K562 (cell line): ENCODE measurements at regions not wholly inside any gene's neighbourhood (a gene's known extent, or its start where the extent isn't known, plus 50 kb on each side); places are given as distances from the start of the nearest gene placed in this dataset.
A peak's percentile ranks its signal among the peaks of the same experiment; 100 is the strongest.

ENCODE experiments used
- ARID3A ChIP-seq: IDR thresholded peaks from 2 replicates; pipeline ENCODE4 v1.6.1; 2012; ENCODE audit warnings: low read depth, low read length, improper control_type of control experiment, borderline replicate concordance
- CBX3 ChIP-seq, 2 experiments: IDR thresholded peaks; 1 replicate in 1 of 2; 2 replicates in 1 of 2; pipeline ENCODE4 v1.6.1; 2012; ENCODE audit warnings: inconsistent platforms in 2 of 2, low read length in 2 of 2, borderline replicate concordance in 1 of 2, control low read depth in 1 of 2
- CHD4 ChIP-seq: fragments of 200-600 bp; sonication (generic); IDR thresholded peaks from 3 replicates; pipeline ENCODE4 v1.6.1; 2012; ENCODE audit warnings: low read depth, mild to moderate bottlenecking, mixed read lengths, low read length, inconsistent platforms; ENCODE audit not compliant: insufficient read depth, insufficient replicate concordance, poor library complexity, severe bottlenecking
- CREB5 ChIP-seq: fragments of 250-450 bp; sonication (Bioruptor Pico); IDR thresholded peaks from 2 replicates; pipeline ENCODE4 v1.5.0; 2020; ENCODE audit warnings: mild to moderate bottlenecking
- CTCF ChIP-seq, 3 experiments: IDR thresholded peaks in 2 of 3; conservative IDR thresholded peaks in 1 of 3; 2 replicates each; pipeline ENCODE4 v1.5.1; 2011 to 2012; ENCODE audit warnings: low read length in 3 of 3, mild to moderate bottlenecking in 3 of 3, control low read depth in 2 of 3, improper control_type of control experiment in 1 of 3, inconsistent platforms in 1 of 3, low read depth in 1 of 3, mixed read lengths in 1 of 3, moderate library complexity in 1 of 3; ENCODE audit not compliant: insufficient read depth in 2 of 3
- ELK3 ChIP-seq: fragments of 450-650 bp; formaldehyde crosslinking; IDR thresholded peaks from 2 replicates; pipeline ENCODE4 v1.4.0; 2020; ENCODE audit warnings: mild to moderate bottlenecking
- ETV1 ChIP-seq: fragments of 450-650 bp; conservative IDR thresholded peaks from 2 replicates; pipeline ENCODE4 v1.6.1; 2016; ENCODE audit warnings: missing genetic modification characterization, control low read depth, low read depth, missing compliant biosample characterization
- FOXJ3 ChIP-seq: sonication (generic); formaldehyde crosslinking; IDR thresholded peaks from 2 replicates; pipeline ENCODE4 v1.4.0; 2020; ENCODE audit warnings: mild to moderate bottlenecking, missing genetic modification reagents
- IRF2 ChIP-seq: sonication (generic); formaldehyde crosslinking; IDR thresholded peaks from 2 replicates; pipeline ENCODE4 v1.8.1; 2022; ENCODE audit warnings: mild to moderate bottlenecking, missing genetic modification reagents
- L3MBTL2 ChIP-seq: fragments of 450-650 bp; IDR thresholded peaks from 2 replicates; pipeline ENCODE4 v1.6.1; 2016; ENCODE audit warnings: mild to moderate bottlenecking, moderate library complexity
- PCBP1 ChIP-seq: fragments of 200-400 bp; formaldehyde crosslinking; IDR thresholded peaks from 2 replicates; pipeline ENCODE4 v1.6.1; 2018; ENCODE audit warnings: mild to moderate bottlenecking, low read depth, low read length; ENCODE audit not compliant: poor library complexity, severe bottlenecking
- PHB ChIP-seq: fragments of 250-450 bp; sonication (Bioruptor Pico); IDR thresholded peaks from 2 replicates; pipeline ENCODE4 v1.5.0; 2021
- SRSF7 ChIP-seq: fragments of 200-400 bp; formaldehyde crosslinking; optimal IDR thresholded peaks from 2 replicates; pipeline ENCODE3; 2017; ENCODE audit warnings: mild to moderate bottlenecking, low read depth, low read length
- TBL1XR1 ChIP-seq, 2 experiments: IDR thresholded peaks; 2 replicates each; pipeline ENCODE4 v1.6.1; 2012; ENCODE audit warnings: improper control_type of control experiment in 2 of 2, low read length in 2 of 2, mild to moderate bottlenecking in 1 of 2
- TRIM28 ChIP-seq: fragments of 450-650 bp; IDR thresholded peaks from 2 replicates; pipeline ENCODE4 v1.6.1; 2017
- XRCC5 ChIP-seq: fragments of 200-400 bp; formaldehyde crosslinking; IDR thresholded peaks from 2 replicates; pipeline ENCODE4 v1.6.1; 2017; ENCODE audit warnings: low read depth, mild to moderate bottlenecking, low read length
- ZKSCAN3 ChIP-seq: fragments of 250-450 bp; sonication (Bioruptor Pico); IDR thresholded peaks from 2 replicates; pipeline ENCODE4 v1.4.0; 2020
- ZNF121 ChIP-seq: sonication (generic); formaldehyde crosslinking; conservative IDR thresholded peaks from 2 replicates; pipeline ENCODE4 v1.8.0; 2022; ENCODE audit warnings: missing genetic modification reagents
- ZNF263 ChIP-seq: sonication (generic); formaldehyde crosslinking; IDR thresholded peaks from 2 replicates; pipeline ENCODE4 v1.8.0; 2022; ENCODE audit warnings: mild to moderate bottlenecking, missing genetic modification reagents, borderline replicate concordance
- ZNF551 ChIP-seq: fragments of 250-450 bp; sonication (Bioruptor Pico); IDR thresholded peaks from 2 replicates; pipeline ENCODE4 v1.5.0; 2021; ENCODE audit warnings: mild to moderate bottlenecking, moderate library complexity
- ZNF668 ChIP-seq: fragments of 250-450 bp; sonication (Bioruptor Pico); IDR thresholded peaks from 2 replicates; pipeline ENCODE4 v1.8.0; 2022; ENCODE audit warnings: mild to moderate bottlenecking, inconsistent platforms
- TF ChIP-seq, protein P1 (sequence below): sonication (generic); formaldehyde crosslinking; IDR thresholded peaks from 2 replicates; pipeline ENCODE4 v1.8.0; 2023; ENCODE audit warnings: mild to moderate bottlenecking, missing genetic modification reagents

DNA sequence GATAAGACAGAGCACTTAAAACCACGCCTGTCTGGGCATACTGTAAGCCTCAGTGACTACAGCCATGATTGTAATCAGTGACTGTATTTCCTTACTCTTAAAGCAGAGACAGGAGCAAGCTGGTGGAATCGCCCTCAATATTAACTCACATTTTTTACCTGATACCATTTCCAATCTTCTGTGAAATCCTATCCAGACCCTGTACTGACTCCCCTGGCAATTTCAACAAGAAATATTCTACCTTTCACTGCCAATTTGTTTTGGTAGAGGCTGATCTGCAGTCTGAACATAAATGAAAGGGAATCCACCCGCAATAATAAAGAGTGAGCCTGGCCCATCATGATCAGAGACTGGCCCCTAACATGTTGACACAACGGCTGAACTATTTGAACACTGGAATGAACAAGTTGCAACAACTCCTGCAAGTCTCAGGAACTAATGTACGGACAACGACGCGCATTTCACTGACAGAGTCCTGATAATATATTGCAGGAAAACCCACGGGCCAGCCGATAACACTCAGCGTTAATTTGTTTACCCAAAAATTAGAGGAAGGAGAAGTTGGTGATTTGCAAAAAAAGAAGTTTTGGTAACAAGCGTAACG, 195.5 kb upstream of the BTG1 start (continued):
- TF ChIP-seq ETV1 (tag) (peak; percentile 62; the same call in 1 of the 2 replicates), ZNF668 (CRISPR knock-in tag) (no peak), FOXJ3 (CRISPR knock-in tag) (no peak), ZNF121 (no peak), CHD4 (no peak), CREB5 (CRISPR knock-in tag) (no peak), TBL1XR1 (IDR thresholded peaks at IDR 0.05; ENCODE audit: low read length in 2 of 2) (0 out of 4 replicates have a peak, but pooled peaks of 1 of the 2 experiments have one; percentile 16), PCBP1 (no peak), ELK3 (no peak), SRSF7 (no peak), PHB (CRISPR knock-in tag) (no peak), L3MBTL2 (no peak), ZNF551 (CRISPR knock-in tag) (no peak), CTCF (IDR thresholded peaks at IDR 0.05 in 2 of 3, conservative IDR thresholded peaks at IDR 0.05 in 1 of 3; ENCODE audit: insufficient read depth in 2 of 3, low read depth in 1 of 3, low read length in 3 of 3) (no peak), ARID3A (no peak), IRF2 (no peak), ZKSCAN3 (no peak), ZNF263 (CRISPR knock-in tag) (no peak), XRCC5 (no peak), TRIM28 (no peak), CBX3 (IDR thresholded peaks at IDR 0.05; ENCODE audit: borderline replicate concordance in 1 of 2, low read length in 2 of 2) (0 out of 3 replicates have a peak, but pooled peaks of 1 of the 2 experiments have one; percentile 37)
- TF ChIP-seq, protein P1, sequence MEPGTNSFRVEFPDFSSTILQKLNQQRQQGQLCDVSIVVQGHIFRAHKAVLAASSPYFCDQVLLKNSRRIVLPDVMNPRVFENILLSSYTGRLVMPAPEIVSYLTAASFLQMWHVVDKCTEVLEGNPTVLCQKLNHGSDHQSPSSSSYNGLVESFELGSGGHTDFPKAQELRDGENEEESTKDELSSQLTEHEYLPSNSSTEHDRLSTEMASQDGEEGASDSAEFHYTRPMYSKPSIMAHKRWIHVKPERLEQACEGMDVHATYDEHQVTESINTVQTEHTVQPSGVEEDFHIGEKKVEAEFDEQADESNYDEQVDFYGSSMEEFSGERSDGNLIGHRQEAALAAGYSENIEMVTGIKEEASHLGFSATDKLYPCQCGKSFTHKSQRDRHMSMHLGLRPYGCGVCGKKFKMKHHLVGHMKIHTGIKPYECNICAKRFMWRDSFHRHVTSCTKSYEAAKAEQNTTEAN (CRISPR knock-in tag) = no peak
